HFFc6 (cell line): ENCODE measurements at regions not wholly inside any gene's neighbourhood (a gene's known extent, or its start where the extent isn't known, plus 50 kb on each side); places are given as distances from the start of the nearest gene placed in this dataset.
A peak's percentile ranks its signal among the peaks of the same experiment; 100 is the strongest.

Source experiments
- DNase-seq: peaks from one replicate; pipeline ENCODE4 v3.0.0-alpha.2; 2018
- H3K27ac Mint-ChIP-seq: 2 replicates; pipeline ENCODE4 v1.8.0; 2020; ENCODE audit warnings: mild to moderate bottlenecking, mixed read lengths
- H3K27me3 Mint-ChIP-seq: 2 replicates; pipeline ENCODE4 v1.8.0; 2021; ENCODE audit warnings: mild to moderate bottlenecking, moderate library complexity, mixed read lengths; ENCODE audit not compliant: insufficient read depth
- H3K36me3 Mint-ChIP-seq: 2 replicates; pipeline ENCODE4 v1.8.0; 2021; ENCODE audit warnings: low read depth, mixed read lengths
- H3K4me1 Mint-ChIP-seq: 2 replicates; pipeline ENCODE4 v1.8.0; 2020; ENCODE audit warnings: low read depth, mixed read lengths
- H3K4me3 Mint-ChIP-seq: 2 replicates; pipeline ENCODE4 v1.8.0; 2020; ENCODE audit warnings: mild to moderate bottlenecking, moderate library complexity, mixed read lengths
- H3K9me3 Mint-ChIP-seq: 2 replicates; pipeline ENCODE4 v1.8.0; 2020; ENCODE audit warnings: mild to moderate bottlenecking, mixed read lengths
- TF ChIP-seq, protein P1 (sequence below): fragments of 200-600 bp; sonication (generic); IDR thresholded peaks from 2 replicates; pipeline ENCODE4 v1.5.0; 2021; ENCODE audit warnings: antibody characterized with exemption, mild to moderate bottlenecking

DNA sequence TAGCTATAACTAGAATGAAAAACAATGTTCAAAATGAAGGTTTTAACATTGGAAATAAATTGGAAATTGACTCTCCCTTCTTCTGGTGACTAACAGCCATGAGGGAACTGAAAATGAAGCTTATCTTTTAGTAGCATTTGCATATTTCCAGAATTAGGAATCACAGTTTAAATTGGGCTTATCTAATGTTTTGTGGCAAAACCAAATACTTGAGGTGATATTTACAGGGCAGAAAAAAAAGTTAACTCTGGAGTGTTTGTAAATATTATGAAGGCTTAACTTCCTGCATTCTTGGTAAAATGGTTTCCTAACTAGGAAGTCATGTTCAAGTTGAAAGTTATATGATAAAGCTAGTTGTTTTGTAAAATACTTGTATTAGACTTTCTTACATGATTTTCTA, 96.4 kb upstream of the SOX9 start:
- H3K4me1 Mint-ChIP-seq = no peaks in the 10 kb centered on the region
- peaks cover 3% of the 10 kb centered on the region; the same call in 1 of the 2 replicates for H3K27me3 Mint-ChIP-seq
- no peak overlapping the region for H3K4me3 Mint-ChIP-seq
- TF ChIP-seq, protein P1, sequence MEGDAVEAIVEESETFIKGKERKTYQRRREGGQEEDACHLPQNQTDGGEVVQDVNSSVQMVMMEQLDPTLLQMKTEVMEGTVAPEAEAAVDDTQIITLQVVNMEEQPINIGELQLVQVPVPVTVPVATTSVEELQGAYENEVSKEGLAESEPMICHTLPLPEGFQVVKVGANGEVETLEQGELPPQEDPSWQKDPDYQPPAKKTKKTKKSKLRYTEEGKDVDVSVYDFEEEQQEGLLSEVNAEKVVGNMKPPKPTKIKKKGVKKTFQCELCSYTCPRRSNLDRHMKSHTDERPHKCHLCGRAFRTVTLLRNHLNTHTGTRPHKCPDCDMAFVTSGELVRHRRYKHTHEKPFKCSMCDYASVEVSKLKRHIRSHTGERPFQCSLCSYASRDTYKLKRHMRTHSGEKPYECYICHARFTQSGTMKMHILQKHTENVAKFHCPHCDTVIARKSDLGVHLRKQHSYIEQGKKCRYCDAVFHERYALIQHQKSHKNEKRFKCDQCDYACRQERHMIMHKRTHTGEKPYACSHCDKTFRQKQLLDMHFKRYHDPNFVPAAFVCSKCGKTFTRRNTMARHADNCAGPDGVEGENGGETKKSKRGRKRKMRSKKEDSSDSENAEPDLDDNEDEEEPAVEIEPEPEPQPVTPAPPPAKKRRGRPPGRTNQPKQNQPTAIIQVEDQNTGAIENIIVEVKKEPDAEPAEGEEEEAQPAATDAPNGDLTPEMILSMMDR = no peak
- H3K27ac Mint-ChIP-seq = no peak overlapping the region
- no peak for DNase-seq
- no peaks in the 10 kb centered on the region for H3K36me3 Mint-ChIP-seq
- H3K9me3 Mint-ChIP-seq = no peaks in the 10 kb centered on the region

DNA sequence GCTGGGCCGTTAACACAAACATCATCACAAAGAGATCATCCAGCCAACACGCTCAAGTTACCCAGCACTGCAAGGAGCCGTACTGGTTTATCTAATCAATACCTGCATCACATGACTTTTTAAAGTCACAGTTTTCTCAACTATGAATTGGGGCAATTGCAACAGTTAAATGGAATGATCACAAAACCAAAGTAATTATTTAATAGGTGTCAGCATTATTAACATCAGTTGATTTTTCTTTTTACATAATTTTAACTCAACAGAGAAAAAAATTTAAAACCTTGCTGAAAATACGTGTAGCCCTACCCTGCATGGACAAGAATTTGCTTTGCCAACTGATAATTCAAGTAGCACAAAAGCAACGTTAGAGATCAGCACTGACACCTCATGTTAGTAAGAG, 95.7 kb upstream of the SOX9 start:
- H3K36me3 Mint-ChIP-seq = no peaks in the 10 kb centered on the region
- TF ChIP-seq, protein P1 = no peak
- no peak overlapping the region for H3K27ac Mint-ChIP-seq
- no peak for DNase-seq
- no peaks in the 10 kb centered on the region for H3K4me1 Mint-ChIP-seq
- peaks cover 3% of the 10 kb centered on the region; the same call in 1 of the 2 replicates for H3K27me3 Mint-ChIP-seq
- H3K4me3 Mint-ChIP-seq = no peak overlapping the region
- no peaks in the 10 kb centered on the region for H3K9me3 Mint-ChIP-seq

DNA sequence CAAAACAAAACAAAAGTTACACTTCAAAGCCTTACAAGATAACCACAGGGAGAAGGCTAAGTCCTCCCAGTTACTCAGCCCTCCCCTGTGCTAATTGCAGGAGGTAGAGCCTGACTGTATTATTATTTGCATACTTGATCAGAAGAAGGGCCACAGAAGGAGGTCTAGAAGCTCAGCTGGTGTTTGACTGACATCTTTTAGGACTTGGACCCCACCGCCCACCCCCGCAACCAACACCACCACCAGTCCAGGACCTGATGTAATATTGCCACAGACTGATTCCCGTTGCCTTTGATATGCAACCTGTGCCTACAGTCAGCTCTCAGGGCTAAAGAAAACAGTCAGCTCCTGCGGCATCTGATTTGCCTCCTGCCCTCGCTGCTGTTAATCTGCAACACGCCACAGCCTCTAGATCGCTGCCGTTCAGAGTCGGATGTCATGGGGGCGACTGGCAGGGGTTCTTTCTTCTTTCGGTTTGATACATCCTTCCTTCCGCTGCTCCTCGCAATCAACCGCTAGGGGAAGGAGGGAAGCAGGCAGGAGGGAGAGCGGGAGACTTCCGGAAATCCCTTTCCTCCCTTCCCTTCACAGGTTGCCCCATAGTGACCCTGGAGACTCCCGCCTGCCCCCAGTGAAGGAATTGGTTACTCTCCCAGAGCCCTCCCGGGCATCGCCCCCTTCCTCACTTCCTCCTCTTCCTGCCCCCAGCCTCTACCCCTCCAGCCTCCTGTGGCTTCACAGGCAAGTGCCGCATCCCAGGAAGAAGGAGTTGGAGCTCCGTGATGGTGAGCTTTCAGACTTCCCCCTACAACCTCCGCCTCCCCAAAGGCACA, 90.5 kb upstream of the SOX9 start:
- peak overlapping the region; percentile 45; the same call in 1 of the 2 replicates for H3K27ac Mint-ChIP-seq
- peaks cover 9% of the 10 kb centered on the region for H3K4me1 Mint-ChIP-seq
- H3K4me3 Mint-ChIP-seq = peak overlapping the region; percentile 89
- H3K9me3 Mint-ChIP-seq = no peaks in the 10 kb centered on the region
- peak; percentile 41 for DNase-seq
- H3K27me3 Mint-ChIP-seq = no peaks in the 10 kb centered on the region; the same call in none of the 2 replicates
- no peaks in the 10 kb centered on the region for H3K36me3 Mint-ChIP-seq
- TF ChIP-seq, protein P1 = peak; percentile 64

DNA sequence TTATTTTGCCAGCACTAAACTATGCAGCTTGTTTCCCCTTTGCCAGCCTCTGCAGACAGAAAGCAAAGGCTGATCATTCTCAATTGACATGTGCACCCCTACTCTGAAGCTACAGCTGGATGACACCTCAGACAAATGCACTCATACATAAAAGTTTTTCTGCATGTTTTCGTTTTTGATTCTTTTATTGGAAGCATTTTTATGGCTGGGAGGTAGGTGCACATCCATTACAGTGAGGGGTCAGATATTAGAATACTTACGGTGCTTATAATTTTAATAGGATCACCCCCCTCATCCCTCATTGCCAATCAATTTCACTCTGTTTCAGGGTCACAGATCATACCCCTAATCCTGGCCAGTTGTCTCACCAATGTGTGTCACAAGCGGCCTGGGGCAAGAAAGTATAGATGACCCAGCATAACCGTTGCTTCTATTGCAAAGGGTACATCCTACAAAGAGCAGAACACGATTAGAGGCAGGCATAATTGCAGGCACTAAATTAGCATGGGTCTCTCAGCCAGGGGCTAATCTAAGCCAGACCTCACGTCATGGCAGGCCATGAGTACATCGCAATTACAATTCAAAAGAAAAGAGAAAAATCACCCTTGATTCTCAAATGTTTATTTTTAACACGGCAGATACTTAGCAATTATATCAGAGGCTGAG, 89.5 kb upstream of the SOX9 start:
- no peaks in the 10 kb centered on the region; the same call in none of the 2 replicates for H3K27me3 Mint-ChIP-seq

DNA sequence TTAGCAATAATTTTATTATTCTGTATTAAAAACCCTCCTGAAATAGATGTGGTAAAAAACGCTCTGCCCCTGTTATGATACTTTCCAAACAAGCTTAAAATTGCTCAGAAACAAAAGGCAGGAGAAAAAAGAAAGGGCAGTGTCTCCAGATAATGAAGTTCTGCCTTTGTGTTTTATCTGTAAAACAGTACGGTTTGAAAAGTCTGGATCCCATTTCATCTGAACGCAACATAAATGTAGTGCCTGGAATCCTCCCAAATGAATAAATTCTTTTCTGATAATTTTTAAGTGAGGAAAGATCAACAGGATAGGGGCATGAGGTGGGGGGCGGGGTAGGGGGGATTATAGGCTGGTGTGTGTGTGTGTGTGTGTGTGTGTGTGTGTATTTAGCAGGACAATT, 87.5 kb upstream of the SOX9 start:
- DNase-seq = no peak
- Mint-ChIP-seq H3K27me3 (no peaks in the 10 kb centered on the region; the same call in none of the 2 replicates), H3K27ac (no peak overlapping the region), H3K9me3 (no peaks in the 10 kb centered on the region), H3K4me3 (no peak overlapping the region), H3K36me3 (no peaks in the 10 kb centered on the region), H3K4me1 (peaks cover 9% of the 10 kb centered on the region)
- TF ChIP-seq, protein P1 = no peak

More for the DNA sequence above, 89.5 kb upstream of the SOX9 start:
- H3K4me1 Mint-ChIP-seq = peaks cover 9% of the 10 kb centered on the region
- TF ChIP-seq, protein P1 = no peak
- no peak for DNase-seq
- no peaks in the 10 kb centered on the region for H3K9me3 Mint-ChIP-seq
- no peaks in the 10 kb centered on the region for H3K36me3 Mint-ChIP-seq
- H3K27ac Mint-ChIP-seq = no peak overlapping the region
- peak overlapping the region; percentile 89 for H3K4me3 Mint-ChIP-seq
